AG04450 (cell line): ENCODE measurements at regions not wholly inside any gene's neighbourhood (a gene's known extent, or its start where the extent isn't known, plus 50 kb on each side); places are given as distances from the start of the nearest gene placed in this dataset.

Experiments used
- CTCF ChIA-PET: fragments of 300-600, 350-600 bp; formaldehyde crosslinking; extraction: SDS; loops from one replicate; lab custom pipeline; 2022; ENCODE audit warnings: antibody characterized with exemption, inconsistent platforms; lab: Charles Lee
- POLR2A ChIA-PET: fragments of 350-600 bp; formaldehyde crosslinking; extraction: SDS; loops from one replicate; lab custom pipeline; 2021; ENCODE audit warnings: antibody characterized with exemption, inconsistent platforms; lab: Yijun Ruan, JAX
- DNase-seq: peaks from one replicate; pipeline ENCODE4 v3.0.0-alpha.2; 2011; ENCODE audit warnings: low read depth, low spot score
- H3K27ac ChIP-seq: one replicate; pipeline ENCODE4 v1.5.1; 2012; ENCODE audit warnings: low read depth, low read length, control low read depth
- H3K27me3 ChIP-seq: one replicate; pipeline ENCODE4 v1.6.0; 2012; ENCODE audit warnings: low read length; ENCODE audit not compliant: control insufficient read depth, insufficient read depth
- H3K4me3 ChIP-seq: 2 replicates; pipeline ENCODE4 v1.5.1; 2011; ENCODE audit warnings: mild to moderate bottlenecking, low read depth, low read length, control low read depth
- H3K9me3 ChIP-seq: 2 replicates; pipeline ENCODE4 v1.5.1; 2012; ENCODE audit warnings: low read length; ENCODE audit not compliant: control insufficient read depth, insufficient read depth
- TF ChIP-seq, protein P1 (sequence below): IDR thresholded peaks from 2 replicates; pipeline ENCODE4 v1.5.1; 2011; ENCODE audit warnings: low read depth, low read length, control low read depth, inconsistent platforms

- Histone ChIP-seq H3K9me3 (no peaks in the 10 kb centered on the region), H3K27ac (no peak overlapping the region), H3K27me3 (no peaks in the 10 kb centered on the region), H3K4me3 (no peak overlapping the region)
- TF ChIP-seq, protein P1, sequence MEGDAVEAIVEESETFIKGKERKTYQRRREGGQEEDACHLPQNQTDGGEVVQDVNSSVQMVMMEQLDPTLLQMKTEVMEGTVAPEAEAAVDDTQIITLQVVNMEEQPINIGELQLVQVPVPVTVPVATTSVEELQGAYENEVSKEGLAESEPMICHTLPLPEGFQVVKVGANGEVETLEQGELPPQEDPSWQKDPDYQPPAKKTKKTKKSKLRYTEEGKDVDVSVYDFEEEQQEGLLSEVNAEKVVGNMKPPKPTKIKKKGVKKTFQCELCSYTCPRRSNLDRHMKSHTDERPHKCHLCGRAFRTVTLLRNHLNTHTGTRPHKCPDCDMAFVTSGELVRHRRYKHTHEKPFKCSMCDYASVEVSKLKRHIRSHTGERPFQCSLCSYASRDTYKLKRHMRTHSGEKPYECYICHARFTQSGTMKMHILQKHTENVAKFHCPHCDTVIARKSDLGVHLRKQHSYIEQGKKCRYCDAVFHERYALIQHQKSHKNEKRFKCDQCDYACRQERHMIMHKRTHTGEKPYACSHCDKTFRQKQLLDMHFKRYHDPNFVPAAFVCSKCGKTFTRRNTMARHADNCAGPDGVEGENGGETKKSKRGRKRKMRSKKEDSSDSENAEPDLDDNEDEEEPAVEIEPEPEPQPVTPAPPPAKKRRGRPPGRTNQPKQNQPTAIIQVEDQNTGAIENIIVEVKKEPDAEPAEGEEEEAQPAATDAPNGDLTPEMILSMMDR: no peak
- DNase-seq: no peak
- CTCF ChIA-PET: interaction anchor here (0.7 to 7.5 kb wide), 8 partner anchors 8 to 80 kb away, joined by 3 to 145 read pairs (median 8); no protein-coding TSS in a partner anchor
- POLR2A ChIA-PET: no interaction called here
These were observed 72.0 kb downstream of the SYNE3 start for GRCh38 chr14:95444132-95445129.

DNA sequence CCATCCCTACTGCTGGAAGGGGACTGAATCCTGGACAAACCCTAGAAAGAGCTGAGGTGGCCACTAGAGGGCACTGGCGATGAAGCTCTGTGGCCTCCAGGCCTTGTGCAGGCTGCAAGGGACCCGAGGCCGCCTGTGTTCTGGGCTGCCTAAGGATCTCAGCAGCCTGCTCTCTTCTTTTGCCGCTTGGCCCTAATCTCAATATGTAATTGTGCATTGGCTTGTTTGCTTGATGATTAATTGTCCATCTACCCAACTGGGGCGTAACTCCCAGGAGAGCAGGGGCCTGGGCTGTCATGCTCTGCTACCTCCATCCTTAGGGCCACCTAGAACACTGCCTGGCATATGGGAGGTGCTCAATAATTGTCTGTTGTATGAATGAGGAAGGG lies 73.8 kb downstream of the SYNE3 start:
- Histone ChIP-seq H3K27me3 (no peaks in the 10 kb centered on the region), H3K9me3 (no peaks in the 10 kb centered on the region), H3K27ac (no peak overlapping the region), H3K4me3 (no peak overlapping the region)
- peak; percentile 57 for DNase-seq
- TF ChIP-seq, protein P1: peak; percentile 95
- ChIA-PET CTCF (interaction anchor here (0.5 to 7.5 kb wide), 44 partner anchors 9 to 758 kb away, joined by 3 to 145 read pairs (median 7); partner anchors contain the start of gene SYNE3), POLR2A (interaction anchor here (1.1 kb wide), 1 partner anchor 85 kb away, joined by 7 read pairs; no protein-coding TSS in a partner anchor)

DNA sequence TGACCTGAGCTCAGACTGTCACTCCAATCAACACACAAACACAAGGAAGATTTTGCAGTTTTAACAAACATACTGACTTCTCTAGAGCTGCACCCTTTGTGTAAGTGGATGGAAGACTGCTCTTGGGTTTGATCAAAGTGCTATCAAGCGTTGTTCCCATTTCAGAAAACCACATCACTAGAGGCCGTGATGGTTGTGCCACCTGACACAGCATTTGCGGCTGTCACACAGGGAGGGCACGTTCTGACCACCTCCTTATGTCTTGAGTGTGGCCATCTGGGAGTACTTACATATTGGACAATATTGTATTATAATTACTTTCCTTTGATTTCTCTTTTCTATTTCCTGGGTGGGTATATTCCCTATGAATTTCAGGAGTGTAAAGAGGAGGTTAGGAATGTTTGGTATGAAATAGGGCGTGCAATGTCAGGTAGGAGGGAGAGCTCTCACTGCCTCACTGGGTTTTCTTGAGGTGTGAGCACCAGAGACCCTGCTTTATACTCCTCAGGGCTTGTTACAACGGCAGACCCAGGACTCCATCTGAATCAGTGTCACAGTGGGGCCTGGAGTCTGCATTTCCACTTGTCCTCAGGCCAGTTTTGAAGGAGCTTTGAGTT lies 74.3 kb downstream of the SYNE3 start:
- Histone ChIP-seq H3K9me3 (no peaks in the 10 kb centered on the region), H3K27ac (no peak overlapping the region), H3K4me3 (no peak overlapping the region), H3K27me3 (no peaks in the 10 kb centered on the region)
- CTCF ChIA-PET: interaction anchor here (0.5 to 7.5 kb wide), 44 partner anchors 9 to 758 kb away, joined by 3 to 145 read pairs (median 7); partner anchors contain the start of gene SYNE3
- TF ChIP-seq, protein P1: no peak
- POLR2A ChIA-PET: interaction anchor here (1.1 kb wide), 1 partner anchor 86 kb away, joined by 7 read pairs; no protein-coding TSS in a partner anchor
- DNase-seq: no peak

DNA sequence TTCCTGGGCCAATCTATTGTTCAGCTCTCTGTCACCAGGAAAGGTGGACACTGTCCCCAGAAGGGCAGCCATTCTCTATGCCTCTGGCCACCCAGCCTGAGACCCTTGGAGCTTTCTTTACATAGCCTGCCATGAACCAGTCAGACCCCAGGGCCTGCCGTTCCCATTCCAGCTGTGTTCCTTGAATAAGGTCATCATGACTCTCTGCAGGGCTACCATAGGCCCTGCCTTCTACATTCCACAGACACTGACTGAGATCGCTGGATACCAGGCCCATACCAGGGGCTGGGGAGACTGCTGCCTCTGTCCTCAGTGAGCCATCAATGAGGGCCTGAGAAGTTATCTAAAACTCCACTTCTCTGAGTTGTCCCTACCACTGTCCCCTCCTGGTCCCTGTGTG lies 75.5 kb downstream of the SYNE3 start:
- no peaks in the 10 kb centered on the region for H3K9me3 ChIP-seq
- H3K4me3 ChIP-seq: no peak overlapping the region
- no peaks in the 10 kb centered on the region for H3K27me3 ChIP-seq
- H3K27ac ChIP-seq: no peak overlapping the region
- POLR2A ChIA-PET: no interaction called here
- no peak for DNase-seq
- TF ChIP-seq, protein P1: no peak
- CTCF ChIA-PET: interaction anchor here (1.3 to 7.5 kb wide), 7 partner anchors 9 to 752 kb away, joined by 3 to 145 read pairs (median 13); no protein-coding TSS in a partner anchor
